ENCODE measurements at regions not wholly inside any gene's neighbourhood (a gene's known extent, or its start where the extent isn't known, plus 50 kb on each side); places are given as distances from the start of the nearest gene placed in this dataset.

DNA sequence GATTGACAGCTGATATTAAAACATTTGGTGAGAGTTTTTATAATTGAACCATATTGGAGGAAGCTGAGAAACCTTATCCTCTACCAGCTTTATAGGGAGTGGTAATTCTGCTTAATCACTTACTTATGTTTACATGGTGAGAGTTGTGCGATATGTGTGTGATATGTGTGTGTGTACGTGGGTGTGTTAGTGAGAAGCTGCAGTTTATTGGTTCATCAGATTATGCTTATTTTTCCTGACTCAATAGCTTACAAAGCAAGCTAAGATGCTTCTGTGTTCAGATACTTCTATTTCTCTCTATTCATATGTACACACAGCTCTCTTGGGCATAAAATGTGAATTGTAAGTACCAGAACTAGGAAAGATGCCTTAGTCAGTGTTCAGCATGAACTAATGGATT, 343.7 kb downstream of the GRIA2 start:
- no peak for TF ChIP-seq POLR2AphosphoS5 (IDR thresholded peaks at IDR 0.05)
- TF ChIP-seq, protein P1, sequence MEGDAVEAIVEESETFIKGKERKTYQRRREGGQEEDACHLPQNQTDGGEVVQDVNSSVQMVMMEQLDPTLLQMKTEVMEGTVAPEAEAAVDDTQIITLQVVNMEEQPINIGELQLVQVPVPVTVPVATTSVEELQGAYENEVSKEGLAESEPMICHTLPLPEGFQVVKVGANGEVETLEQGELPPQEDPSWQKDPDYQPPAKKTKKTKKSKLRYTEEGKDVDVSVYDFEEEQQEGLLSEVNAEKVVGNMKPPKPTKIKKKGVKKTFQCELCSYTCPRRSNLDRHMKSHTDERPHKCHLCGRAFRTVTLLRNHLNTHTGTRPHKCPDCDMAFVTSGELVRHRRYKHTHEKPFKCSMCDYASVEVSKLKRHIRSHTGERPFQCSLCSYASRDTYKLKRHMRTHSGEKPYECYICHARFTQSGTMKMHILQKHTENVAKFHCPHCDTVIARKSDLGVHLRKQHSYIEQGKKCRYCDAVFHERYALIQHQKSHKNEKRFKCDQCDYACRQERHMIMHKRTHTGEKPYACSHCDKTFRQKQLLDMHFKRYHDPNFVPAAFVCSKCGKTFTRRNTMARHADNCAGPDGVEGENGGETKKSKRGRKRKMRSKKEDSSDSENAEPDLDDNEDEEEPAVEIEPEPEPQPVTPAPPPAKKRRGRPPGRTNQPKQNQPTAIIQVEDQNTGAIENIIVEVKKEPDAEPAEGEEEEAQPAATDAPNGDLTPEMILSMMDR (IDR thresholded peaks at IDR 0.05) = no peak

Measured in prostate gland (tissue), 2 donors.